Hematopoietic multipotent progenitor cell treated with erythropoietin and hydrocortisone succinate and interleukin-3 and kit ligand, for 17 days (in vitro differentiated cells): ENCODE measurements at regions not wholly inside any gene's neighbourhood (a gene's known extent, or its start where the extent isn't known, plus 50 kb on each side); places are given as distances from the start of the nearest gene placed in this dataset.
"Not testable (repeated sequence)": the region's sequence is repeated elsewhere in the genome, so short reads cannot be mapped to it uniquely, and the experiment has no call there.

Source experiments
- DNase-seq: peaks from one replicate; pipeline ENCODE4 v3.0.0-alpha.2; 2015; ENCODE audit warnings: low spot score

DNA sequence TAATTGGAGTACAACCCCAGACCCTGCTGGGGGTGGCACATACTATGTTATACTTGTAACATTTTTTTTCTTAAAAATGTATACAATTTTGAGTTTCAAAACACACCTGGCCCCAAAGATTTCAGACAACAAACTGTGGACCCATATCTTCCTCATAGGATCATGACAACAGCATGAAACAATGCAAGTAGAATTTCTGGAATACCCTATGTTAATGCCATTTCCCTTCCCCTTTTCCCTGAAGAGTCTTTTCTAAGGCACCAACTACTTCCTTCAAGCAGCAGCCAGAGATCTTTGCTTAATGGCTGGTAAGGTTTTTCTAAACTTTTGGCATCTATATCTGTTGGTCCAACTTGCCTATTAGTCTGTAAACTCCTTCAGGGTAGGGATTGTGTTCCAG lies 99.9 kb upstream of the SERBP1 start:
- no peak for DNase-seq

DNA sequence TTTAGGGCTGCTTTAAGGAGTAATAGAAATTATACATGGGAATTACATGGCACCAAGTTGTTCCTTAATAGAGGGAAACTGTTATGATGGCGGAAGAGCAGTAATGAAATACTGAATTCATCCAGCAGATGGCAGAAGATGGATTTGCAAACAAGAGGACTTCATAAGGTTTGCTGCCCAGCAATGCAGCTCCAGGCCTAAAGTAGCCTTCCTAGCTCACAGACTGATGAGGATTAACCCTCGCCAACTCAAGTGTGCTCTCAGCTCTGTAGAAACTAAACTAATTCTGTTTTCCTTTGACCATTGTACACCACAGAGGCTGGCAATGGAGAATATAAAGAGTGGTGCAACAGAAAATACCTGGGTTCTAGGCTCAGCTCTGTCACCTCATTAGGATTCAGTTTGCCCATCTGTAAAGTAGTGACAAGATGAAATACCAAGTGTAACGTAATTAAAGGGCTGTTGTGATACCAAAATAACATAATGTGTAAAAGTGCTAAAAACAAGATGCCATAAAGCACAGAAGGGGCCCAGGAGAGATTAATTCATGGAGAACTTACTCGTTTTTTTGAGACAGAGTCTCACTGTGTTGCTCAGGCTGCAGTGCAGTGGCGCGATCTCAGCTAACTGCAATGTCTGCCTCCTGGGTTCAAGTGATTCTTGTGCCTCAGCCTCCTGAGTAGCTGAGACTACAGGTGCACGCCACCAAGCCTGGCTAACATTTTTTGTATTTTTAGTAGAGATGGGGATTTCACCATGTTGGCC lies 102.4 kb upstream of the SERBP1 start:
- peak; percentile 54 for DNase-seq

DNA sequence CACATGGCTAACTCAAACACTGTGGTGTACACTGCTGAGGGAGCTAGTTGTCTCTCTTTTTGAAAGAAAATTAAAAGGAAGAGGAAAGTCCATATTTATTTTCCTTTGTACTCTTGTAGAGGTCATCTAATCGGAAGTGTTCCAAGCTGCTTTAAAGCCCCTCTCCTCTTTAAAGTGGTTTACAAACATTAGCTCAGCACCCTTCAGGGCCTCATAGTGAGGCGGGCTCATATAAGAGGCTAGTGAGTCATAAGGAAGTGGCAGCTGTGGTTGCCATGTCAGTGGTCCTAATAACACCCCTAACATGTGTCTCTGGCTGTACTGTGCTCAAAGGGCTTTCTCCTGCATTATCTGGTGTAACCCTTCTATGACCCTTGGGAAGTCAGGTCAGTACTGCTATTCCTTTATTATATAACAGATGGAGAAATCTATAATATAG lies 104.4 kb upstream of the SERBP1 start:
- no peak for DNase-seq

DNA sequence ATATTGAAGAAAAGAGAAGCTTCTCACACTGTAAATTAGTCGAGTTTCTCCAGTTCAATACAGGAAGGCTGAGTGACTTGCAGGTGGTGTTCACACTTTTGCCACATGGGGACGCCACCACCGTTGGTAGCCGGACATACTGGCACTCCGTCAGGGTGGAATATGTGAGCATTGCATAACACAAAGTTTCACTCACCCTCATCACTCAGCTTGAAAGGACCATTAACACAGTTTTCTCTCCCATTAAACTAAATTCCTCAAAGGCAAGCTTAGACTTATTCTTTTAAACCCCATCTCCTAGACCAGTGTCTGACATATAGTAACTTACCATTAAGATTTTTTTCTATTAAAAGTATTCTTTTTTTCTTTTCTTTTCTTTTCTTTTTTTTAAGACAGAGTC lies 105.3 kb upstream of the SERBP1 start:
- DNase-seq, result peak; percentile 24

DNA sequence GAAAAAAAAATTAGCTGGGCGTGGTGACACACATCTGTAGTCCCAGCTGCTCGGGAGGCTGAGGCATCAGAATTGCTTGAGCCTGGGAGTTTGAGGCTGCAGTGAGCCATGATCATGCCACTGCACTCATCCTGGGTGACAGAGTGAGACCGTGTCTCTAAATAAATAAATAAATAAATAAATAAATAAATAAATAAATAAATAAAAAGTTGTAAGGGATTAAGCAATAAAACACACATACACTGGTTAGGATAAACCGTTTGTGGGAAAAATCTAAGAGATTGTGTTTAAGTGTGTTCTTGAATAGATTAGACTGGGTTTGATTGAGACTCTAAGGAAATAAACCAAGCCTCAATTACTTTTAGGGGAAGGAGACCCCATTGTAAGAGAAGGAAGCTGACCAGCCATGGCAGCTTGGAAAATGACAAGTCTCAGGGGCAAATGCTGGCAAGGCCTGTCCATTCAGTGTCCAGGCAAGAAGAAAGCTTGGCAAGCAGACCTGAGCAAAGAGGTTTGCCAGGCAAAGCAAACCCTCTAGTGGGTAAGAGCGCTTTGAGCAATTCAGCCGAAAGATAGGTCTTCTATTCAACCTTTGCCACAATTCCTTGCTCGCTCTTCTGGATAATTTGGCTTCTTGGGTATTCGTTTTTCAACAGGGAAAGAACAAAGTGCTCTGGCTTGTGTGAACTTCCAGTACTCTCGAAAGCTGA lies 106.9 kb upstream of the SERBP1 start:
- DNase-seq, result no peak

DNA sequence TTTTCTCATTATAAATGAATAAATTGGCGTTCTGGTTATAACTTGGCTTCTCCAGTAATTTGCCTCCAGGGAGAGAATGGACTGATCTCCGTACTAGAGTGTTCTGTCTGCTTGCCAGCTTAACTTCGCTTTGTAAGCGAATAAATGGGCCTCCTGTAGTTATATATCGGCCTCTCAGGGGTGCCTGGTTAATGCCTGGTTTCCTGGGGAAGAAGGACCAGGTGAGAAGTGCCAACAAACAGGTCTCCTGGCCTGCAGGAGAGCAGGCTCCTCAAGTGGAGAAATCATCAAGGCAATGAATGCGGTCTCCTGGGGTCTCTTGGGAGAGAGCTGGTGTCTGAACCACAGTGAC lies 107.4 kb upstream of the SERBP1 start:
- no peak for DNase-seq

DNA sequence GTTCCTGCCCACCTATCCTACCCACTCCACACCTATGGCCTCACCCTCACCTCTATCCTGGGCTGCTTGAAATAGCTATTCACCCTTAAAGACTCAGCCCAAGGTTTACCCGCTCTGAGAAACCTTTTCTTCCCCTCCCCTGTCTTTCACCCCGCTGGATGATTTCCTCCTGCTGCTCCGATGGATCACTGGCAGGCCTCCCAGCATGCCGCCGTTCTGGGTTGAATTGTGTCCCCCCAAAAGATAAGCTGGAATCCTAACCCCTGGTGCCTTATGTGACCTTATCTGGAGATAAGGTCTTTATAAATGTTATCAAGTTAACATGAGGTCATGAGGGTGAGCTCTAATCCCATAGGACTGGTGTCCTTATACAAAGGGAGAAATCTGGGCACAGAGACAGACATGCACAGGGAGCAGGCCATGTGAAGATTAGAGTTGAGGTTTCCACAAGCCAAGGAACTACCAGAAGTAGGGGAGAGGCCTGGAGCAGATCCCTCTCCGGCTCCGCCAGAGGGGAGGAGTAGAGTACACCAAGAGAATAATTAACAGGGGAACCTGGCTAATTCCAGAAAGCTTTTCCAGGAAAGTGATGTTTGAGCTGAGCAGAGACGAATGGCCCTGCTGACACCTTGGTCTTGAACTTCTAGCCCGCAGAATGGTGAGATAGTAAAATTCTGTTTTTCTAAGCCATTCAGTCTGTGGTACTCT lies 110.0 kb upstream of the SERBP1 start:
- DNase-seq, result no peak

DNA sequence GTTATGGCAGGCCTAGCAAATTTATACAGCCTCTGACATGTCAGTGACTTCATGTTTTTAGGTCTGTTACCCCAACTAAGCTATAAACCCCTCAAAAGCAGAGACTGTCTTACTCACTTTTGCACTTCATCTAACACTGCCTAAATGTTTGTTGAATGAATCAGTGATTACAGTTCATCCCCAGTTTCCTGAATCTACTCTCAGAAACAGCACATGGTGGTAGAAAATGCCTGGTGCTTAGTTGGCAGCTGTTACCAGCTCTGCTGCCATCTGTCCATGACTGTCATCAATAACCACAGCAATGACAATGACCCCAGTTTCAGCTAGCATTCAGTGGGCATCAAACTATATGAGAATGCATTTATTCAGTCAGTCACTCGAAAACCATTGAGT lies 110.5 kb upstream of the SERBP1 start:
- no peak for DNase-seq

DNA sequence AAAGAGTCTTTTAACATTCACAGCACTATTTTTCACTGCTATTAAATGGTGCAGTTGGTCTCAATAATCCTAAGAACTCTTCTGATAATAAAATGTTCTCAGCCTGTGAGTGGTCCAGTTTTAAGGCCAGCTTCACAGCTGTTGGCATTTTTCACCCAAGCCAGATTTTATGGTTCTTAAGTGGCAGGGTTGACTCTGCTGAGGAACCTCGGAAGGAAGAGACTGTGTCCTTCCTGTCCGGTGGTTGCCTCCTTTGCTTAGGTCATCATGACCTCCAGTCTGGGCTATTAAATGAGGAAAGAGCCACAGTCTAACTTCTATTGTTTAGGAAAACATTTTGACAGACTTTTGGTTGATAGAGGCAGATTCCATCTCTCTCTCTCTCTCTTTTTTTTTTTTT lies 112.5 kb upstream of the SERBP1 start:
- DNase-seq, result no peak

DNA sequence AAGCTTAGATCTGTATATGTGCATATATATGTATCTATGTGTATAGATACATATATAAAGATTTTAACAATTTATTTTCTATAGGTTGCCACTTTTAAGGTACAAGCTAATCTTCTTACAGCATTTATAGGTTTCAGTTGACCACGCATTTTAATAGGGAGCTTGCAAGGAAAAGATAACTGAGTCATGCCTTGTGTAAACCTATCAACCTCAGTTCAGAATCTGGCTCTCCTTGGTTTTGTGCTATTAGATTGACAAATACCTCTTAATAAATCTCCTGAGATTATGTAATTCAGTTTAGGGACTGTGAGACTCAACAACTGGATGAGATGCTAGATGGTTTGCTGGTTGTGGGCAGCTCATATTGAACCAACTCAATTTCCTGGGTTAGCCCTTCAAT lies 114.7 kb upstream of the SERBP1 start:
- DNase-seq, result no peak

DNA sequence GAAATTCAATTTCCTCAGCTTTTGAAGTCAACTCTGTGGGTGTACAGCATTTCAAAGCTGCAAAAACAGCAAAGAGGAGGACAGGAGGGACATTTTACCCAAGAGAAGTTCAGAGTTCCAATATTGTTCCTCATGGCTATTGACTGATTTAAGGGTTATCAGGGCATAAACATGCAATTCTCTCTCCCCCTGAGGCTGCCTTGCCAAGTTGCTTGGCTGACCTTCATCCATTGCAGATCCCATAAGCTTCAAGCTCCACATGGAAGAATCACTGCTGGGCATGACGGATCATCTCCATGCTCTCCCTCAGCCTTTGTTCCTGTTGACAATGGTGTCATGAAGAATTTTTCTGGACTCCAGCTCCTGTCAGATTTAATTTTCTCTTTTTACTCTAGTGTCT lies 115.2 kb upstream of the SERBP1 start:
- DNase-seq, result no peak

DNA sequence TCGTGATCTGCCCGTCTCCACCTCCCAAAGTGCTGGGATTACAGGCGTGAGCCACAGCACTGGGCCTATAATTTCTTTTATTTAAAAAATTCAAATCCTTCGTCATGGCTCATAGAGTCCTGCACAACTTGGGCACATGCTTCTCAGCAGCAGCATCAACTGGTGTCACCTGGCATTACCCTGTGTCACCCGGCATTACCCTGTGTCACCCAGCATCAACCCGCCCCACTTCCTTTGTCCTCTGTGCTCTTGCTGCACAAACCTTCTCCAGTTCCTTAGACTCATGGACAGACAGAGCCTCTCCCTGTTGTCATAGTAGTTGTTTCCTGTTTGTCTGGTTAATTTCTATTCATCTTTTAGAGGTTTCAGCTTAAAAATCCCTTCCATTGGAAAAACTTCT lies 121.2 kb upstream of the SERBP1 start:
- DNase-seq, result no peak

DNA sequence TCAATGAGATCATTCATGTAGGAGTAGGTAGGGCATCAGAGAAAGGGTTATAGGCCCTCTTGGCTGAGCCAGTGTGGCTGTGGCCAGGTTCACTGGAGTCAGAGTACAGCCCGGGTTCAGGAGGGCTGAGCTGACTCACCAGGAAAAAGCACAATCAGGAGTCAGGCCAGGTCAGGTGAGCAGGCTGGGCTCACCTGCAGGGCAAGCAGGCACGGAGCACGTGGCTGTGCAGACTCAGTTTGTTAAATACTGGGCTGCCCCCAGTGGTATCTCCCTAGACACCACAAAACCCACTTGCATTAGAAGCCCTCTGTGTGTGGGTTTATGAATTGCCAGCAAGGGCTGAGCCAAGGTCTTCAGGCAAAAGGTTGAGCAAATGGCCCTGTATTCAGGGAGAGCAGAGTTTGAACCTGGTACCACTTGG lies 122.1 kb upstream of the SERBP1 start:
- DNase-seq, result no peak

DNA sequence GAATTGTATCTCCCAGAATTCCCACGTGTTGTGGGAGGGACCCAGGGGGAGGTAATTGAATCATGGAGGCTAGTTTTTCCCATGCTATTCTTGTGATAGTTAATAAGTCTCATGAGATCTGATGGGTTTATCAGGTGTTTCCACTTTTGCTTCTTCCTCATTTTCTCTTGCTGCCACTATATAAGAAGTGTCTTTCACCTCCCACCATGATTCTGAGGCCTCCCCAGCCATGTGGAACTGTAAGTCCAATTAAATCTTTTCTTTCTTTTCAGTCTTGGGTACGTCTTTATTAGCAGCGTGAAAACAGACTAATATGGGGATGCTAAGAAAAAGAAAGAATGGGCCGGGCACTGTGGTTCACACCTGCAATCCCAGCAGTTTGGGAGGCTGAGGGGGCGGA lies 124.0 kb upstream of the SERBP1 start:
- DNase-seq, result not testable (repeated sequence)

DNA sequence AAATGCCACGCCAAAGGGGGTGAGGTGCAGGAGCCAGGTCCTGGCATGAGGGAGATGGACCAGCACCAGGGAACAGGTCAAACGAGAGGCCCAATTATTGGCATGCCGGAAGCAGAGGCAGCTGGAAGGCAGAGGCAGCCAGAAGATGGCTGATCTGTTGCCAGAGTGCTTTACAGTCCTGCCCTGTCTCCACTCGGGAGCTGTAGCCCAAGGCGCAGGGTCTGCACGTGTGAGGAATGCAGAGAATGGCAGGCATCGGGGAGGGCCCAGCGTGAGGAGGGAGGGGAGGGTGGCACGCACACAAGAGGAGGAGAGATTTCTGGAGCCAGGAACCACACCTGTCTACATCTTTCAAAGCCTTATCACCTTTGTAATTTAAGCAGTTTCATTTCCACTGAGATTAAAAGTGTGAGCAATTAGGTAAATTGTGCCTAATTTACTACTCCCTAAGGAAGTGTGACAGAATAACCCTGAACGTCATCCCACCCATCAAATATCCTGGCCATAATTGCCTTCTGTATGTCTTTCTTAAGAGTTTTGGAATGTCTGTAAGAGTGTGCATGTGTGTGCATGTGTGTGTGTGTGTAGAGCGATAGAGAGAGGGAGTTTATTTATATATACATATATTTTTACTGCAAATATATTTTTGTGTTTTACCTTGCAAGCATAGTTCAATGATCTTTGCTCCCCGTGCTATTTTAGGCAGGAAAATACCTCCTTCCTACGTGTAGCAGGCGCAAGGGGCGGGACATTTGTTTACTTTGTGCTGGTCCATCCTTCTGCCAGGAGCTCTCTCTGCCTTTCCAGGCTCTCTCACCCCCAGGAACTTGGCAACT lies 125.5 kb upstream of the SERBP1 start:
- no peak for DNase-seq

DNA sequence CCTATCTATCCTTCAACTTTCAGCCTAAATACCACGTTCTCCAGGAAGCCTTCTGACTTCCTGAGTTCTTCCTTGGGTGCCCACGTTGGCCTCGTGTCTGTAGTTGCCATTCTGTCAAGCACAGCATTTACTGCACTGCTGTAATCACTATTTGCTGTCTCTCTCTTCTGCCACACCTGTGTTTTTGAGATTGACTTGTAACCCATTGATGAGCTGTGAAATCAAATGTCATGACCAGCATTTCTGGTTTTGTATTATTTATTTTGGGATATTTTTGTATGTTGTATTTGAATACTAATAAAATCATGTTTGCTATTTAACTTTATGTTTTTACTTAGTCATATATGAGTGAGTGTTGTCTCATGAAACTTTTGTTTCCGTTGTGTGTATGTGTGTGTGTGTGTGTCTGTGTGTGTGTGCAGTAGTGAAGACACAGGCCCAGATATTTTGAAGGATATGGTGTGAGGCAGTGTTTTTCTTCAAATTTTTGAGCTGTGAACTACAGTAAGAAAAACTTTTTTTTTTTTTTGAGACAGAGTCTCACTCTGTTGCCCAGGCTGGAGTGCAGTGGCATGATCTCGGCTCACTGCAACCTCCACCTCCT lies 126.2 kb upstream of the SERBP1 start:
- DNase-seq, result no peak

DNA sequence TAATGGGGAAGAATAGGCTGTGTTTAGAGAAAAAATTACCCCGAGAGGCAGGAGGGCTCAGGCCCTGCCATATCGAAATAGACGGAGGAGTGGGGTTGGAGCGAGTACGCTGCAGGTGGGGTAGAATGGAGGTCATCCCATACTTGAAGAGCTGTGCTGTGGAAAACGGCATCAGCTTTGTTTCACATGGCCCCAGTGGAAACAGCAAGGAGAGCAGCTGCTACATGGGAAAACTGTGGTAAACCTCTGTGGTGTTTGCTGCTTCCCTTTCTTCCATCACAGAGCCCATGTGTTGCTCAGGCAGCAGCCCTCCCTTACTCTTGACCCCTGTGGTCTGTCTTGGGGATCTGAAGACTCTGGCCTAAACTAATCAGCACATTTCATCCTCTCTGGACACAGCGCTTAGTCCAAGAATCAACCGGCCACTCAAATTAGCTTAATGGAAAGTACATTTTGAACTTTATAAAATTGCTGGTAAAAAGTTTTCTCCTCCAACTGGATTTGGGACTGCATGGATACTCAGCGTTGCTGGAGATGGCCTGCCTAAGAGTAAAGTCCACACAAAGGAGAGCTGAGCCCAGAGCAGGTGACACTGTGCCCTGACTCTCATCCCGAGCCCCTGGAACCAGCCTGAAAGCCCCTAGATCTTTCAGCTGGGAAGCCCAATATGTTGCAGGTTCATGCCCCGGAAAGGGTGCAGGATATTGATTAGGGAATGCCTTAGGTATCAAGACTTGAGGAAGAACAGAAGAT lies 127.1 kb upstream of the GADD45A start:
- no peak for DNase-seq

DNA sequence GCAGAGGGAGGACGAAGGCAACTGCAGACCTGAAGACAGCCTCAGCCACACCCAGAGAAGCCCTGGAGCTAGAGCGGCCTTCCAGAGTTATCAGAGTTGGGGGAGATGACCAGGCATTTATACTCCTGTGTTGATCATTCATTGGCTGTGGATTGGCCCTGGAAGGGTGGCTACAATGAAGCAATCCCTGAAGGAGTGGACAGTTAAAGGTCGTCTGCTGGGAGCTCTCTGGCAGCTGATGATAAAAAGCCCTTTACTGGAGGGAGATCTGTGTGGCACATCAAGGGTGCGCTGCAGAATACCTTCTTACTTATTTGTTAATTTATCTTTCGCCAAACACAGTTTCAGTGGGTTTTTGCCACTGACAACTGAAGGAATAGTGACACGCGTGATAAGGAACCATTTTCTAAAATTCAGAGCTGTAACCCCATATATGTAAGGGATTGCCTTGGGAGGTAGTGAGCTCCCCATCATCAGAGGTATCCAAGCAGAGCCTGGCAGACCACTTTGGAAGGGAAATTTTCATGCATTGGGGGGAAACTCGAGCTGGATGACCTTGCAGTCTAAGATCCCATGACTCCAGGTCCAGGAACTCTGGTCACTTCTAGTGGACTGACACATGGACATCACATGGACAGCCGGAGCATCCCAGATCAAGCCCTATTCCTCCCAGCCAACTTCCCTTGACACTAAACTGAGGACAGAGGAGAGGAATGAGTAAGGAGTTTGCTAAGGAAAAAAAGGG lies 126.4 kb upstream of the GADD45A start:
- DNase-seq, result no peak

DNA sequence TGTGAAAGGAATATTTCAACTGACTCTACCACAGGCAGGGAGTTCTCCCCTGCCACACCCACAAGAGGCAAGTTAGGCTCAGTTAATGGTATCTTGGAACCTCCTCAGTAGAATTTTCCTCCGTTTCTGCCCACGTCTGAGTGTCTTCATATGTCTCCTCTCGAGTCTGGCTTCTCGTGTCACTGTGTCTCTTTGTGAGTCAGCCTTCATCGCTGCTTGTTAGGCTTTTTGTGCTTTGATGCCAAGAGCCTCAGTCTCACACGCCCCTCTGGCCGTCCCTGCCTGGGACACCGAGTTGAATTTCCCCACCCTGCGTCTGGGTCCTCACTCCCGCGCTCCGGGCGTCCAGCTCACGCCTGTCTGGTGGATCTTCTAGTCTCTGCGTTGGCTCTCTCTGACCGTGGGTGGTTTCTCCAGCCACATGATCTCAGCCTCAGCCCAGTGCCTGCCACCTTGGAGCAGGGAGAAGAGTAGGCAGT lies 125.7 kb upstream of the GADD45A start:
- no peak for DNase-seq

DNA sequence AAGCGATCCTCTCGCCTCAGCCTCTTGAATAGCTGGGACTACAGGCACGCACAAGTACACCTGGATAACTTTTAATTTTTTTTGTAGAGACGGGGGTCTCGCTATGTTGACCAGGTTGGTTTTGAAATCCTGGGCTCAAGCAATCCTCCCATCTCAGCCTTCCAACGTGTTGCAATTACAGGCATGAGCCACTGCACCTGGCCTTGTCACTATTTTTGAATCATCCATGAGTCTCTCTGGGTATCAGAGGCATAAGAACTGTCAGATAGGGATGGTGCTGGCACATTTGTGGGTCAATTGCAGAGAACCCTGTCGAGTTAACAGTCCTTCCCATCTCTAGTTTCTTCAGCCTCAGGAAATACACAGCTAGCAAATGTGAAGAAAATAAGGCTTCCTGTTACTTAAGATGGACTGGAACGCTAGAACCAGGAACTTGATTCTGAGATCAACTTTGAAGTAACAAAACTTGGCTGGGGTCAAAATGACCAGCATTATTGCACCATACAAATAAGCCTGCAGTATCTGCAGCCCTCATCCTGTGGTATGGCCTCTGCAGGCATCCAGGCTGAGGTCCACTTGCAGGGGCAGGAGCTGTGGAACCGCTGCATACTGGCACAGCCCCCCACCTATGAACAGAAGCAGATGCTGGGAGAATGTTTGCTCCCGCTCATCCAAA lies 124.3 kb upstream of the GADD45A start:
- DNase-seq, result no peak
